ENCODE measurements at regions not wholly inside any gene's neighbourhood (a gene's known extent, or its start where the extent isn't known, plus 50 kb on each side); places are given as distances from the start of the nearest gene placed in this dataset.

- no peak for DNase-seq (ENCODE audit: low read depth in 1 of 2, low spot score in 1 of 2)
- TF ChIP-seq SPI1 (IDR thresholded peaks at IDR 0.05; ENCODE audit: borderline replicate concordance, low read depth) (no peak), POLR2AphosphoS5 (IDR thresholded peaks at IDR 0.05; ENCODE audit: low read depth) (no peak), CTCF (IDR thresholded peaks at IDR 0.05; ENCODE audit: insufficient read depth, low read length) (no peak), REST (IDR thresholded peaks at IDR 0.05; ENCODE audit: insufficient replicate concordance, low read depth) (no peak), GABPA (IDR thresholded peaks at IDR 0.05; ENCODE audit: low read depth) (no peak)
- no peak overlapping the region for H3K4me3 ChIP-seq (replicated peaks; ENCODE audit: insufficient read depth, low read length)
- no peaks in the 10 kb centered on the region for H3K27me3 ChIP-seq (ENCODE audit: insufficient read depth, poor library complexity, severe bottlenecking)
- no peak overlapping the region for H3K27ac ChIP-seq (replicated peaks)
Observed at GRCh38 chr12:91467686-91468085, 285.1 kb upstream of the DCN start.

- Histone ChIP-seq H3K27me3 (ENCODE audit: insufficient read depth, poor library complexity, severe bottlenecking) (no peaks in the 10 kb centered on the region), H3K4me3 (replicated peaks; ENCODE audit: insufficient read depth, low read length) (no peak overlapping the region), H3K27ac (replicated peaks) (no peak overlapping the region)
- no peak for TF ChIP-seq POLR2AphosphoS5 (IDR thresholded peaks at IDR 0.05; ENCODE audit: low read depth)
- no peak for TF ChIP-seq REST (IDR thresholded peaks at IDR 0.05; ENCODE audit: insufficient replicate concordance, low read depth)
- TF ChIP-seq GABPA (IDR thresholded peaks at IDR 0.05; ENCODE audit: low read depth): no peak
- TF ChIP-seq SPI1 (IDR thresholded peaks at IDR 0.05; ENCODE audit: borderline replicate concordance, low read depth): no peak
- TF ChIP-seq CTCF (IDR thresholded peaks at IDR 0.05; ENCODE audit: insufficient read depth, low read length): no peak
- no peak for DNase-seq (ENCODE audit: low read depth in 1 of 2, low spot score in 1 of 2)
Observed at GRCh38 chr12:91461061-91461460, 278.4 kb upstream of the DCN start.

- Histone ChIP-seq H3K27ac (replicated peaks) (no peak overlapping the region), H3K27me3 (ENCODE audit: insufficient read depth, poor library complexity, severe bottlenecking) (no peaks in the 10 kb centered on the region), H3K4me3 (replicated peaks; ENCODE audit: insufficient read depth, low read length) (no peak overlapping the region)
- TF ChIP-seq REST (IDR thresholded peaks at IDR 0.05; ENCODE audit: insufficient replicate concordance, low read depth): no peak
- TF ChIP-seq GABPA (IDR thresholded peaks at IDR 0.05; ENCODE audit: low read depth): no peak
- no peak for TF ChIP-seq SPI1 (IDR thresholded peaks at IDR 0.05; ENCODE audit: borderline replicate concordance, low read depth)
- TF ChIP-seq CTCF (IDR thresholded peaks at IDR 0.05; ENCODE audit: insufficient read depth, low read length): no peak
- no peak for TF ChIP-seq POLR2AphosphoS5 (IDR thresholded peaks at IDR 0.05; ENCODE audit: low read depth)
- no peak for DNase-seq (ENCODE audit: low read depth in 1 of 2, low spot score in 1 of 2)
Observed at GRCh38 chr12:91460469-91460868, 277.9 kb upstream of the DCN start.
